GM12878 (cell line): ENCODE measurements at regions not wholly inside any gene's neighbourhood (a gene's known extent, or its start where the extent isn't known, plus 50 kb on each side); places are given as distances from the start of the nearest gene placed in this dataset.

ENCODE experiments used
- EZH2 ChIP-seq: IDR thresholded peaks from 2 replicates; pipeline ENCODE4 v1.6.1; 2012; ENCODE audit warnings: low read depth, mild to moderate bottlenecking, control low read depth, inconsistent platforms, low read length, borderline replicate concordance; ENCODE audit not compliant: control insufficient read depth
- GABPA ChIP-seq: IDR thresholded peaks from 2 replicates; pipeline ENCODE4 v1.6.1; 2014; ENCODE audit warnings: antibody characterized with exemption, low read depth, mild to moderate bottlenecking, inconsistent platforms
- JUNB ChIP-seq: IDR thresholded peaks from 2 replicates; pipeline ENCODE4 v1.6.1; 2016; ENCODE audit warnings: antibody characterized with exemption, mild to moderate bottlenecking
- POLR2AphosphoS2 ChIP-seq: IDR thresholded peaks from 2 replicates; pipeline ENCODE4 v1.6.1; 2011; ENCODE audit warnings: low read depth, mild to moderate bottlenecking, low read length, improper control_type of control experiment, moderate library complexity
- RFX5 ChIP-seq: IDR thresholded peaks from 2 replicates; pipeline ENCODE4 v1.6.1; 2011; ENCODE audit warnings: low read depth, low read length, improper control_type of control experiment
- SIN3A ChIP-seq: IDR thresholded peaks from 2 replicates; pipeline ENCODE4 v1.6.1; 2012; ENCODE audit warnings: low read depth, low read length, improper control_type of control experiment
- TBL1XR1 ChIP-seq: IDR thresholded peaks from 2 replicates; pipeline ENCODE4 v1.6.1; 2012; ENCODE audit warnings: low read depth, low read length, improper control_type of control experiment
- ZZZ3 ChIP-seq: IDR thresholded peaks from 2 replicates; pipeline ENCODE4 v1.6.1; 2011; ENCODE audit warnings: low read depth; ENCODE audit not compliant: control insufficient read depth, insufficient read length
- TF ChIP-seq, protein P1 (sequence below), 3 experiments: IDR thresholded peaks in 2 of 3; conservative IDR thresholded peaks in 1 of 3; 2 replicates each; pipeline ENCODE4 v1.5.1; 2011; ENCODE audit warnings: low read depth in 3 of 3, low read length in 3 of 3, mild to moderate bottlenecking in 3 of 3, control low read depth in 2 of 3, moderate library complexity in 2 of 3, inconsistent platforms in 1 of 3, mixed read lengths in 1 of 3; ENCODE audit not compliant: control insufficient read depth in 2 of 3, insufficient read depth in 1 of 3; ENCODE audit errors: extremely low read depth in 1 of 3
- TF ChIP-seq, protein P2 (sequence below): IDR thresholded peaks from 2 replicates; pipeline ENCODE4 v1.6.1; 2011; ENCODE audit warnings: borderline replicate concordance, low read depth, mild to moderate bottlenecking, moderate library complexity, mixed read lengths, low read length; ENCODE audit not compliant: insufficient read depth; ENCODE audit errors: extremely low read length
- TF ChIP-seq, protein P3 (sequence below): fragments of 450-650 bp; formaldehyde crosslinking; IDR thresholded peaks from 2 replicates; pipeline ENCODE4 v1.5.0; 2022; ENCODE audit warnings: mild to moderate bottlenecking, missing genetic modification characterization

DNA sequence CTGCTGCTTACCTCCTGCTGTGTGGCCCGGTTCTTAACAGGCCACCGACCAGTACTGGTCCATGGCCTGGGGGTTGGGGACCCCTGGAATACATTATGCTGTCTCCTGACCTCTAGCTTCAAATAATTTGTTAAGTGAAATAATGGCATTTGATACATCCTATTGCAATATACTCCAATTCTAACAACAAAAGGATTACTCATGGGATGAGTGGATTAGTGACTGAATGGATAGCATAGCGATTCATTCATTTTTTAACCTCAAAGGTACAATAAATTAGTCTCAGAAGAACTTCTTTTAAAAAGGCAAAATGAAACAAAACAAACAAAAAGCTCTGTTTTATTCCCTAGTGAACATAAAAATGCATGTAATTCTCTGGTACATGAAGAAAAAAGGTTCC lies 147.9 kb upstream of the PKP2 start:
- TF ChIP-seq, protein P1, sequence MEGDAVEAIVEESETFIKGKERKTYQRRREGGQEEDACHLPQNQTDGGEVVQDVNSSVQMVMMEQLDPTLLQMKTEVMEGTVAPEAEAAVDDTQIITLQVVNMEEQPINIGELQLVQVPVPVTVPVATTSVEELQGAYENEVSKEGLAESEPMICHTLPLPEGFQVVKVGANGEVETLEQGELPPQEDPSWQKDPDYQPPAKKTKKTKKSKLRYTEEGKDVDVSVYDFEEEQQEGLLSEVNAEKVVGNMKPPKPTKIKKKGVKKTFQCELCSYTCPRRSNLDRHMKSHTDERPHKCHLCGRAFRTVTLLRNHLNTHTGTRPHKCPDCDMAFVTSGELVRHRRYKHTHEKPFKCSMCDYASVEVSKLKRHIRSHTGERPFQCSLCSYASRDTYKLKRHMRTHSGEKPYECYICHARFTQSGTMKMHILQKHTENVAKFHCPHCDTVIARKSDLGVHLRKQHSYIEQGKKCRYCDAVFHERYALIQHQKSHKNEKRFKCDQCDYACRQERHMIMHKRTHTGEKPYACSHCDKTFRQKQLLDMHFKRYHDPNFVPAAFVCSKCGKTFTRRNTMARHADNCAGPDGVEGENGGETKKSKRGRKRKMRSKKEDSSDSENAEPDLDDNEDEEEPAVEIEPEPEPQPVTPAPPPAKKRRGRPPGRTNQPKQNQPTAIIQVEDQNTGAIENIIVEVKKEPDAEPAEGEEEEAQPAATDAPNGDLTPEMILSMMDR (IDR thresholded peaks at IDR 0.05 in 2 of 3, conservative IDR thresholded peaks at IDR 0.05 in 1 of 3; ENCODE audit: control insufficient read depth in 2 of 3, extremely low read depth in 1 of 3, insufficient read depth in 1 of 3, low read depth in 3 of 3, low read length in 3 of 3), result no peak
- TF ChIP-seq POLR2AphosphoS2, result no peak
- TF ChIP-seq, protein P2, sequence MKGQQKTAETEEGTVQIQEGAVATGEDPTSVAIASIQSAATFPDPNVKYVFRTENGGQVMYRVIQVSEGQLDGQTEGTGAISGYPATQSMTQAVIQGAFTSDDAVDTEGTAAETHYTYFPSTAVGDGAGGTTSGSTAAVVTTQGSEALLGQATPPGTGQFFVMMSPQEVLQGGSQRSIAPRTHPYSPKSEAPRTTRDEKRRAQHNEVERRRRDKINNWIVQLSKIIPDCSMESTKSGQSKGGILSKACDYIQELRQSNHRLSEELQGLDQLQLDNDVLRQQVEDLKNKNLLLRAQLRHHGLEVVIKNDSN, result no peak
- no peak for TF ChIP-seq JUNB
- no peak for TF ChIP-seq RFX5
- no peak for TF ChIP-seq GABPA
- no peak for TF ChIP-seq EZH2
- TF ChIP-seq, protein P3, sequence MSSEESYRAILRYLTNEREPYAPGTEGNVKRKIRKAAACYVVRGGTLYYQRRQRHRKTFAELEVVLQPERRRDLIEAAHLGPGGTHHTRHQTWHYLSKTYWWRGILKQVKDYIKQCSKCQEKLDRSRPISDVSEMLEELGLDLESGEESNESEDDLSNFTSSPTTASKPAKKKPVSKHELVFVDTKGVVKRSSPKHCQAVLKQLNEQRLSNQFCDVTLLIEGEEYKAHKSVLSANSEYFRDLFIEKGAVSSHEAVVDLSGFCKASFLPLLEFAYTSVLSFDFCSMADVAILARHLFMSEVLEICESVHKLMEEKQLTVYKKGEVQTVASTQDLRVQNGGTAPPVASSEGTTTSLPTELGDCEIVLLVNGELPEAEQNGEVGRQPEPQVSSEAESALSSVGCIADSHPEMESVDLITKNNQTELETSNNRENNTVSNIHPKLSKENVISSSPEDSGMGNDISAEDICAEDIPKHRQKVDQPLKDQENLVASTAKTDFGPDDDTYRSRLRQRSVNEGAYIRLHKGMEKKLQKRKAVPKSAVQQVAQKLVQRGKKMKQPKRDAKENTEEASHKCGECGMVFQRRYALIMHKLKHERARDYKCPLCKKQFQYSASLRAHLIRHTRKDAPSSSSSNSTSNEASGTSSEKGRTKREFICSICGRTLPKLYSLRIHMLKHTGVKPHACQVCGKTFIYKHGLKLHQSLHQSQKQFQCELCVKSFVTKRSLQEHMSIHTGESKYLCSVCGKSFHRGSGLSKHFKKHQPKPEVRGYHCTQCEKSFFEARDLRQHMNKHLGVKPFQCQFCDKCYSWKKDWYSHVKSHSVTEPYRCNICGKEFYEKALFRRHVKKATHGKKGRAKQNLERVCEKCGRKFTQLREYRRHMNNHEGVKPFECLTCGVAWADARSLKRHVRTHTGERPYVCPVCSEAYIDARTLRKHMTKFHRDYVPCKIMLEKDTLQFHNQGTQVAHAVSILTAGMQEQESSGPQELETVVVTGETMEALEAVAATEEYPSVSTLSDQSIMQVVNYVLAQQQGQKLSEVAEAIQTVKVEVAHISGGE (CRISPR knock-in tag), result no peak
- TF ChIP-seq ZZZ3, result no peak
- no peak for TF ChIP-seq SIN3A
- TF ChIP-seq TBL1XR1, result no peak
